Posterior cingulate gyrus (tissue), 11 donors: ENCODE measurements at regions not wholly inside any gene's neighbourhood (a gene's known extent, or its start where the extent isn't known, plus 50 kb on each side); places are given as distances from the start of the nearest gene placed in this dataset.

ENCODE experiments used
- DNase-seq, 10 donors: peaks; one replicate each; pipeline versions ENCODE4 v3.0.0 to v3.0.0-alpha.2; 2020 to 2021; ENCODE audit warnings: mixed read lengths in 3 of 10
- intact Hi-C: fragments of 100-400 bp; cut with DNase I; formaldehyde crosslinking; loops from one replicate; pipeline ENCODE4 v1.15.1; 2023

DNA sequence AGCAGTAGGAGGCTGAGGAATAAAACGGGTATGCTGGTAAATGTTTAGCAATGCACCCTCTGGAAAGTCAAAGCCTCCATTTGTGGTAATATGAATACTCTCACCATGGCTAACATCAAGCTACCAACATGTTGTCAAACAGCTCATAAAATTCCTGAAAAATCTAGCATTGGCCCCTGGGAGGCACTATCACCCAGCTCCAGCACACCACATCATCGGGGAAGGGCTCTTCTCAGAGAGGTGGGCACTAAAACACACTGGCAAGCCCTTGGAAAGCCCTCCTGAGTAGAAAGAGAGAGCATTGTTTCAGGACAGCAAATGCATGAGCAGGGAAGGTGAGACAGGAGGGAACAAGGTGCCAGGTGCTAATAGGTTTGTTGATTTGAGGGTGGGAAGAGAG, 53.9 kb upstream of the FLT1 start:
- intact Hi-C loops: no loop called here
- no peak for DNase-seq

DNA sequence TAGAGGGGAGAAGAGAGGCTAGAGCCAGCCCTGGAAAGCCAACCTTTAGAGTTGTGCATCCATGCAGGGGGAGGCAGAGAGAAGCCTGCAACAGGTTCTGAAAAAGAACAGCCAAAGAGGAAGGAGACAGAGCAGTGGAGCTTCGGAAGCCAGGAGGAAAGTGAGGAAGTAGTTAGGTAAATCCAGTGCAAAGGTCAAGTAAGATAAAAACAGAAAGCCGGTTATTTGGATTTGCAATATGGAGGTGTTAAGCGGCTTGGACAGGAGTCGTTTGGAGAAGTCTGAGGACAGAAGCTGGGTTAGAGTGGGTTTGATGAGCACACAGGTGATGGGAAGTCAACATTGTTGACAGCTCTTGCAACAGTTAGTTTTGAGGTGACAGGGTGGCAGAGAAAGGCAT, 53.5 kb upstream of the FLT1 start:
- no peak for DNase-seq
- intact Hi-C loops: no loop called here

DNA sequence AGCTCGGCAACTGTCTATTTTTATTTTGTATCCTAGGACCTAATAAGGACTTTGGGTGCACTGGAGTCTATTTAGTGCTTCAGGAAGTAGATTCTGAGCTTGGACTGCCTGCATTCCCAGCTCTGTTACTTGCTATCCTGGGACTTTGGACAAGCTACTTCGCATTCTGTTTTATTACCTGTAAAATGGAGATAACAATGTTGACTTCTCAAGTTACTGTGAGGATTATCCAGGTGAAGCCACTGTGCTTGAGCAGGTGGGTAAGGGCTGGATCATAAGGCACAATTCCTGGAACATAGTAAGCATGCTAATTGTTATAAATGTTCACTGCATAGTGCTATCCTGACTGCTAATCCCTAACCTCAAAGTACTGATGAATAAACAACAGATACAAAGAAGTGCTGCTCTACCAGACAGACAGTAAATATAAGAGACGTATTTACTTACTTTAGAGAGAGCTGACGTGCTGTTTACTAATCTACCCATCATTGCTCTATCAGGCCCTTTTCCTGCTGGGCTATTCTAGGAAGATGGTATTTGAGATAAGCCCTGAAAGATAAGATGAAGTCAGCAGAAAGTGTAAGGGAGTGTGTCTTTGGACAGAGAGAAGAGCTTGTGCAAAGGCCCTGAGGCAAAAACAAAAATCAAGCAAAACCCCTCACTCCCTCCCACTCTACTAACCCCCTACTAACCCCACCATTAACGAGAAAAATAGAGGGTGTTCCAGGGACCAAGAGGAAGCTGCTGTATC, 50.8 kb upstream of the FLT1 start:
- intact Hi-C loops: no loop called here
- DNase-seq: no peak
